Erythroblast (primary cell): ENCODE measurements at regions not wholly inside any gene's neighbourhood (a gene's known extent, or its start where the extent isn't known, plus 50 kb on each side); places are given as distances from the start of the nearest gene placed in this dataset.

Experiments
- DNase-seq, 2 experiments: peaks; one replicate each; lab custom pipeline; 2025; lab: John Stamatoyannopoulos, UW
- GATA1 ChIP-seq: IDR thresholded peaks from 2 replicates; pipeline ENCODE4 v1.6.1; 2011; ENCODE audit warnings: low read depth, mild to moderate bottlenecking, control low read depth, low read length, moderate library complexity
- POLR2A ChIP-seq: IDR thresholded peaks from 2 replicates; pipeline ENCODE4 v1.6.1; 2011; ENCODE audit warnings: mild to moderate bottlenecking, low read length

DNA sequence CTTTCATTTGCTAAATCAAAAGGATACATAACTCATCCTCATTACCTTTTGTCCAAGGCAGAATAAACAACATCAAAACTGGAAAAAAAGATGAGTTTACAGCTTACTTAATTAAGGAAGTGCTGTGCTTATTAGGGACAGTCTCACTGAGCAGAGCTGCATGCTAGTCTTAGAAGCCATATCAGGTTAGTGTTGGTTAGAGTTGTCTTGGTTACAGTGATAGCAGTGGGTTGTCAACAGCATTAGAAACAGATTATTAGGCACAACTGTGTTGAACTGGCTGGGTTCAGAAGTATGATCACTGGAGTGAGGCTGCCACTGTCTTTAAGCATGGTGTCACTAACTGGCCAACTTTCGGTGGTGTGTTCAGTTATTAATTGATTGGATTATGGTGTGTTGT is 503.9 kb upstream of the IGFBP3 start:
- no peak for TF ChIP-seq POLR2A
- no peak for TF ChIP-seq GATA1
- no peak for DNase-seq

DNA sequence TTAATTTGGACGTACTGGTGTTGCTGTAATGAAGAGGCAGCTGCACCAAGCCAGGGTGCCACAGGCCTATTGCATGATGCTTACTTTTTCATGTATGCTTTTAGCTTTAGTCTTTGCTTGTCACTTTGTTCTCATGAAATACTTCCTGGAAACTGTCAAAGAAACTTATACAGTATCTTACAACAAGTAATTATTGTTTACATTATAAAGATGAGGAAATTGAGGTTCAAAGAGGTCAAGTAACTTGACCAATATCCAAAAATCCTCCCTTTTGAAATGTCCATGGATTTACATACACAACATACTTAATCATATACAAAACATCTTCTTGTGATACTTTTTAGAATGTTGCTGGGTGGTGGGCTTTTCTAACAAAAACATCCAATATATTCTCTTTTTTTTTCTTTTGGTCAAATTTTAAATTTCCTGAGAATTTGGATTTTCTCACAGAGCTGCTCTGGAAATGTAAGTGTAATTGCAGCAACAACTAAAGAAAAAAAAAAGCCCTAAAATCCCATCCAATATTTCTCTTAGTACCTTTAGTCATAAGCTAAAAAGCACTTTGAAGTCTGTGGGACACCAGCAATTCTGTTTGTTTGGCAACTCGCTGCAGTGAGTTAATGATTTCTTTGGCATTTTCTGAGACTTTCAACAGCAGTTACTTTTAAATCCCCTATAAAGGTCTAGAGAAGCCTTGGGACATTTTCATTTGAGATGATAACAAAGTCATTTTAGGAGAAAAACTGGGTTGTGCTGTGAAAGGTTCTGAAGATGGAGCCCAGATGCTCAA is 500.6 kb upstream of the IGFBP3 start:
- no peak for DNase-seq
- no peak for TF ChIP-seq POLR2A
- no peak for TF ChIP-seq GATA1

DNA sequence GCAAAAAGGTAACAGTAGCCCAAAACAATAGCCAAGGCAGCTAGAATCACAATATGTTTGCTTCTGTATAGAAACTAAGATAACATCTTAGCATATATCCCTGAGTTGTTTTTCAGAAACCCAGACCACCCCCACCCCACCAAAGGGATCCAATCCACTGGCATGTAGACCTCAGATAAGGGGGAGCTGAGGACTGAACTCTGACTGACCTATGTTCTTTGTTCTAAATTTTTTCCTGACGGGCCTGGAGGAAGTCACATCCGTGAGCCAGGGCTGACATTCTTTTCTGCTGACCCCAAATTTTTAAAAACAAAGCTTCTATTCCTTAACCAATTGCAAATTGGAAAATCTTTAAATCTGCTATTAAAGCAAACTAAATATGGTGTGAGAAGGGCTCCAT is 493.9 kb upstream of the IGFBP3 start:
- DNase-seq, result no peak
- TF ChIP-seq GATA1 (no peak), POLR2A (no peak)

DNA sequence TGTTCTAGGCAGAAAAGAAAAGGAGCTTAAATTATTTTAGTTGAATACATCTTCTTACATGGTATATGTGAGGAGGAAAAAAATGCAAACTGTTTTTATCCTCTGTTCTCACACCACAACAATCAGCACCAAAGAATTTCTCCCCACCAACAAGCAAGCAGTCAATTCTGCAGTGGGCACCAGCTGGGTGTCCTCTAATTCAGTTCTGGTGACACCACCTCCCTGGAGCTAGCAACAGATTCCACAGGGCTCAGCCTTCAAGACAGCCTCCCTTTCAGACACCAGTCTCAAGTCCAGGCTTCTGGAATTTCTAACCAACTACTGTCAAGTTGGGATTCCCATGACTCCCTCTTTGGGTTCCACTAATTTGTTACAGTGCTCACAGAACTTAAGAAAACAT is 490.2 kb upstream of the IGFBP3 start:
- no peak for DNase-seq
- TF ChIP-seq GATA1, result no peak
- TF ChIP-seq POLR2A, result no peak

DNA sequence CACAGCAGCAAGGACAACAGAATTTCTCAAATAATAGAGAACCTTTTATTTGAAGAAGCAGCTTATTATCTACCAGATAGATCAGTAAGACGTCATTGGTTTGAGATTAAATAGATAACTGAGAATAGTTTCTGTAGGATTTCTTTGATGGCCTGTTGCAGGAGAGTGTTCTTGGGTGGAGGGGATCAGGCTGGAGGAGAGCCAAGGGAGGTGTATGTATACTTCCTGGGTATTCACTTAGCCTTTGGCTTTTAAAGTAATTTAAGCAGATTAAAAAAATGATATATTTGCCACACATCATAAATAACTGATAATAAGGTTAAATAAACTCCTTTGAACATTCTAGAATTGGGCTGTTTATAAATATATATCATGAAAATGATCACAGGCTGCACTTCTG is 486.1 kb upstream of the IGFBP3 start:
- TF ChIP-seq POLR2A, result no peak
- TF ChIP-seq GATA1, result no peak
- no peak for DNase-seq

DNA sequence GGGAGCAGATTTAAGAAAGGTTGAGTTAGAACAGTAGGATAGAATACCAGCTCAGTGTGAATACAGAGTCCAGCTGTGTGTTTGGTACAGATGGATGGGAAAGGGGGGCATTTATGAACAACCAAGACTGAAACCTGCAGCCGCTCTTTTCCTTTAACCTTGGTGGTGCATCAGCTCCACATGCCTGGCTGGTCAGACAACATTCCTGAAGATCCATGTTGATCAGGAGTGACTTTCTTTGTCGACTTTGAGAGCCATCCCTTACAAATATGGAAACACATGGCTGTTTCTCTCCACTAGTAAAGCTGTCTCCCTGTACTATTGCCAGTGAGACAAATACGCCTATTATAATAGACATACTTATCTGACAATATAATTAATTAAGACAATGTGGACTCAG is 476.5 kb upstream of the IGFBP3 start:
- no peak for DNase-seq
- TF ChIP-seq POLR2A (no peak), GATA1 (no peak)

DNA sequence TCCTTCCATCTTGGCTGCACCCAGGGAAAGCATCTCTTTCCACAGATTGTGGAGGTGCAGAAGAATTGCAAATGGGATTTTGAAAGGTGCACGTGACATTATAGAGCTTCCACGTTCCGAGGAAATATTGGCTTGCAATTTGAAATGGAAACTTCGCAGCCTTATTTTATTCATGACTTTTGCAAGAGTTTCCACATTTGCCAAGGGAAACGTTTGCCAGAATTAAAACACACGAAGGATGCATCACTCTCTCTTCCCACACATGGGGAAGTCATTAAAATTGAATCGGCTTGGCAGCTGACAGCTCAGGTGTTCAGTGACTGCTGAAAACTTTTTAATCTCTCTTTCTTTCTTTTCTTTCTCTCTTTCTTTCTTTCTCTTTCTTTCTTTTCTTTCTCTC is 475.4 kb upstream of the IGFBP3 start:
- DNase-seq, result no peak
- no peak for TF ChIP-seq POLR2A
- no peak for TF ChIP-seq GATA1

DNA sequence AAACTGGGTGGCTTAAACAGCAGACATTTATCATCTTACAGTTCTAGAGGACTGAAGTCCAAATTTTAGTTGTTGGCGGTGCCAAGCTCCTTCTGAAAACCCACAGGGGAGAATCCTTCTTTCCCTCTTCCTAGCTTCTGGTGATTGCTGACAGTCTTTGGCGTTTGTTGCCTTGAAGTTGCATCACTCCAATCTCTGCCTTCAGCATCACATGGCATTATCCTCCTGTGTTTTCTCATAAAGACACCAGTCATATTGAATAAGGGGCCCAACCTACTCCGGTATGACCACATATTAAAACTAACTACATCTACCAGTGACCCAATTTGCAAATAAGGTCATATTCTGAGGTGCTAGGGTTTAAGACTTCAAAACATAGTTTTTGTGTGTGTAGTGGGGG is 472.1 kb upstream of the IGFBP3 start:
- DNase-seq, result no peak
- TF ChIP-seq GATA1, result no peak

DNA sequence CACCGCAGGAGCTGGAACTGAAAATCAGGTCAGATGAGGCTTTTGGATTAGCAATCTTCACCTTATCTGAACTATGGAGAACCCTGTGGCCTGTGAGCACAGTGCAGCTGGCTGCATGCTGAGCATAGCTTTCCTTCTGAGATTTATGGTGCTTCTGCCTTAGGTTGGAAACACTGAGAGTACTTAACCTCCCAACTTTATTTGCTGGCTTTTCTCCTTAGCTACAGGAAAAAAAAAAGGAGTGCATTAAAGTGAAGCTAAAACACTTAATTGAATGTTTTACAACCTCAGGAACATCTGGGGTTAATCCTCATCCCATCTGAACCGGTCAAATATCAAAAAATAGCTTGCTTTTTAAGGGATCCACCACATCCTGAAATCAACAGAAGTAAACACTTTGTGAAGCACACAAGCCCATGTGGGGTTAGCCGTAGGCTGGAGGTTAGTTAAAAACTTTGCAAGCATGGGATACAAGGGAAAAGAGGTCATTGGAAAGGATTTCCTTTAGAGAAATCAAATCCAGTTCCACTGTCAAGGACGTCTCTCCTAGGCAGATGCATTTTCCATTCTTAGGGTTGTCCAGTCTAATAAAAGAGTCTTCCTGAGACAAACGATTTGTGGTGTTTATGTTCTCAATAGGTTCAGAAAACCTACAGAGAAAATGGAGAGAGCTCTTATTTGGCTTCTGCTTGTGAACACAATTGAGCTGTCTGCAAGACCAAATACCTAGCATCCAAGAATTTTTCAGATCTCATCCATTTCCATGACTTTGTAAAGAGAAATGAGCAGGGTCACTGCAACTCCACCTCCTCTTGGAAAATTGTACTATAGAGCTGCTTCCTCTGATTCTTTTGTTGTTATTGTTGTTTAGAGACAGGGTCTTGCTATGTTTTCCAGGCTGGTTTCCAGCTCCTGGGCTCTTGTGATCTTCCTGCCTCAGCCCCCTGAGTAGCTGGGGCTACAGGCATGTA is 470.4 kb upstream of the IGFBP3 start:
- TF ChIP-seq GATA1, result no peak
- TF ChIP-seq POLR2A, result no peak
- DNase-seq, result no peak

DNA sequence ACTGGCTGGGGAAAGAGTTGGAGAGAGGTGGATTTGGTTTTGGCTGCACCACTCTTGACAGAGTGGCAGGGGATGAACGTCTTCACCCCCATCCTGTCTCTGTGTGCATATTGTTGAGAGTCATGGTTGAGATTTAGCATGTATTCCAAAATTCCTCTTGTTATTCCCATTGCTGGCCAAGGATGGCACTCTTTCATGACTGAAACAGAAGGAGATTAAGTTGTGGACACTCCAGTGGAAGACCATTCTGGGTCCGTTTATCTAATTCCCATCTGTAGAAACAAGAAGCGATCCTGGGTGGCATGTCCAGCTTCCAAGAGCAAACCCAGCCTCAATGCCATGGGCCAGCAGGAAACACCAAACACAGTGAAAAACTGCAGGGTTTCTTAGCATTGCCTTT is 469.0 kb upstream of the IGFBP3 start:
- TF ChIP-seq POLR2A (no peak), GATA1 (no peak)
- DNase-seq, result no peak

DNA sequence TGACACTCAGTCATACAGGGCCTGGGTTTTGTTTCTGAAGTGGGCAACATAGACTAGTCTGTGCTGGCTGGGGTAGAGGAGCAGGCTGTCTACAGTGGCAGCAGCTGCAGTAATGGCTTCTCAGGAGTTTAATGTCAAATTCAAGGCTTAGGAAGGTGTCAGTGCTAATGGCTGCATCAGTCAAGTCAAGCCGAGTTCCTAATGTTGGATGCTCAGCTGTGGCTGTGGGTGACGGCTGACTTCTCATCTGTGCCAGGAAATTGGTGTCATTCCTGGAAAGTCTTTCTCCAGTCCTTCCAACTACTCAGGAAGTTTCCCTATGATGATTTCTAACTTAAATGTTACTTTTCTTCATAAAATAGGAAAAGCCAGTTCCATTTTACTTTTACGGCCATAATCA is 468.1 kb upstream of the IGFBP3 start:
- TF ChIP-seq GATA1, result no peak
- TF ChIP-seq POLR2A, result no peak
- DNase-seq, result no peak

DNA sequence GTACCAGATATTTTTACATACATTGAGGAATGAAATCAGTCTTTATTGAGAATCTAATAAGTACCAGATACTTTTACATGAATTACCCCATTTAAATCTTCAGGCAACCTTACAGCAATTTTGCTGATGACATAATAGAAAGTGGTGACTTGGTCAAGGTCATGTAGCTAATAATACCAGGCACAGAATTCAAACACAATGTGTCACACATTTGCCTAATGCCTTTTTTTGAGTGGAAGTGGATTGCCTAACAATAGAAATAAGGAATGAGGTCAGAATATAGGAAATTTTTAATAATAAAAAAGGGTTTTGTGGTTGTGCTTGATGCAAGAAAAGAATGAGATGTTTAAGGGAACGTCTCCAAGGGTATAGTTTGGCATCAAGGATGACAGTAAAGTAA is 466.6 kb upstream of the IGFBP3 start:
- no peak for TF ChIP-seq GATA1
- no peak for TF ChIP-seq POLR2A
- no peak for DNase-seq

DNA sequence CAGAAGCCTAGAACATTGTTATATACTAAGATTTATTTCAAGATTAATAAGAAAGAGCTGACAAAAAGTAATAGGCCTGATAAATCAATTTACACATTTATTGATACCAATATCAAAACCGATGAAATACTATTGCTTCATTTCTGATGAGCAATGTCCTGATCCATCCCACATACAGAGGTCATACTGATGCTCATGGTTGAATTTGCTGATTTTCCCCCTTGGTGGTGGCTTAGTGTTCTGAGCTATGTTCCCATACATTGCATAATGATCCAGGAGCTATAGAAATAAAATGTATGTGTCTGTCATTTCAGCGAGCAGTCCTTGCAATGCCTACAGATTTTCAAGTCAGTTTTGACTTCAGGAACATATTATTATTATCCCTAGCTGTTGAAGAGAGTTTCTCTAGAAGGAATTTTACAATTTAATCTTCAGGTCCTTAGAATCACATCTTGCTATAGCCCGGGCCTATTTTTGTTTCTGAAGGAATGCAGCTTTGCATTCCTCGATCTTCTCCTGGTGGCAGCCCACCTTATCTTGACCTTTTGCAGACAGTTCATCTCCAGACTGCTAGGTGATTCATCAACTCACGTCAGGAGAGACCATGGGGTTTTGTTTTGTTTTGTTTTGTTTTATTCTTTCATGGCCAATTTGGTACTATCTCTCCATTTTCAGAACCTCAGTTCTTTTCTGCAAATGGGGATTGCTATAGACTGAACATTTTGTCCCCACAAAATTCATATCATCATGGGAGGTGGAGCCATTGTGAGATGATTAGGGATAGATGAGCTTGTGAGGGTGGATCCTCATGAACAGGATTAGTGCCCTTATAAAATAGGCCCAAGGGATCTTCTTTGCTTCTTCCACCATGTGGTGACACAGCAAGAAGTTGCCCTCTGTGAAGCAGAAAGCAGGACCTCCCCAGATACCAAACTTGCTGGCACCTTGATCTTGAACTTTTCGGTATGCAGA is 465.6 kb upstream of the IGFBP3 start:
- DNase-seq, result no peak
- no peak for TF ChIP-seq POLR2A
- TF ChIP-seq GATA1, result no peak
